ENCODE measurements at regions not wholly inside any gene's neighbourhood (a gene's known extent, or its start where the extent isn't known, plus 50 kb on each side); places are given as distances from the start of the nearest gene placed in this dataset.

- Mint-ChIP-seq H3K36me3 (peaks cover 0 to 5% of the 10 kb centered on the region in 2 donors), H3K9me3 (peaks cover 8 to 13% of the 10 kb centered on the region in 2 donors), H3K27ac (peak overlapping the region in 1 of 2 donors; percentile 14)
- DNase-seq (ENCODE audit: low spot score in 2 of 2) (no peak), ATAC-seq (peak in 1 of 2 donors; percentile 46)
Observed at GRCh38 chr14:49480979-49481498, 105.1 kb downstream of the RPS29 start.

- Mint-ChIP-seq H3K36me3 (peaks cover 0 to 5% of the 10 kb centered on the region in 2 donors), H3K27ac (peak overlapping the region in 1 of 2 donors; percentile 14), H3K9me3 (peaks cover 8 to 13% of the 10 kb centered on the region in 2 donors)
- ATAC-seq (no peak), DNase-seq (ENCODE audit: low spot score in 2 of 2) (no peak)
Observed at GRCh38 chr14:49480053-49480760, 106.0 kb downstream of the RPS29 start.

- H3K36me3 Mint-ChIP-seq, result peaks cover 0 to 5% of the 10 kb centered on the region in 2 donors
- no peak for DNase-seq (ENCODE audit: low spot score in 2 of 2)
- peaks cover 8 to 13% of the 10 kb centered on the region in 2 donors for H3K9me3 Mint-ChIP-seq
- no peak overlapping the region for H3K27ac Mint-ChIP-seq
- ATAC-seq, result no peak
Observed at GRCh38 chr14:49479432-49479831, 106.7 kb downstream of the RPS29 start.

- peaks cover 0 to 5% of the 10 kb centered on the region in 2 donors for H3K36me3 Mint-ChIP-seq
Observed at GRCh38 chr14:49478784-49479183, 107.4 kb downstream of the RPS29 start.

GRCh38 chr14:49467091-49467490, 119.1 kb downstream of the RPS29 start:
- DNase-seq (ENCODE audit: low spot score in 2 of 2) (no peak), ATAC-seq (no peak)
- Mint-ChIP-seq H3K36me3 (no peaks in the 10 kb centered on the region), H3K9me3 (no peaks in the 10 kb centered on the region), H3K27ac (no peak overlapping the region)

More at GRCh38 chr14:49478784-49479183, 107.4 kb downstream of the RPS29 start:
- DNase-seq (ENCODE audit: low spot score in 2 of 2) (no peak), ATAC-seq (no peak)
- Mint-ChIP-seq H3K27ac (no peak overlapping the region), H3K9me3 (peaks cover 8 to 13% of the 10 kb centered on the region in 2 donors)

- H3K27ac Mint-ChIP-seq, result no peak overlapping the region
- ATAC-seq, result no peak
- no peak for DNase-seq (ENCODE audit: low spot score in 2 of 2)
- no peaks in the 10 kb centered on the region for H3K36me3 Mint-ChIP-seq
- H3K9me3 Mint-ChIP-seq, result no peaks in the 10 kb centered on the region
Observed at GRCh38 chr14:49464885-49465284, 121.3 kb downstream of the RPS29 start.

GRCh38 chr14:49463146-49463545, 123.0 kb downstream of the RPS29 start:
- DNase-seq (ENCODE audit: low spot score in 2 of 2), result no peak
- Mint-ChIP-seq H3K27ac (no peak overlapping the region), H3K9me3 (no peaks in the 10 kb centered on the region), H3K36me3 (no peaks in the 10 kb centered on the region)
- ATAC-seq, result no peak

GRCh38 chr14:49461529-49462401, 124.4 kb downstream of the RPS29 start:
- Mint-ChIP-seq H3K27ac (no peak overlapping the region), H3K9me3 (no peaks in the 10 kb centered on the region), H3K36me3 (no peaks in the 10 kb centered on the region)
- peak in 1 of 2 donors; percentile 67 for DNase-seq (ENCODE audit: low spot score in 2 of 2)
- ATAC-seq, result peak; percentile 89

GRCh38 chr14:49460662-49461061, 125.5 kb downstream of the RPS29 start:
- ATAC-seq, result no peak
- H3K9me3 Mint-ChIP-seq, result no peaks in the 10 kb centered on the region
- no peaks in the 10 kb centered on the region for H3K36me3 Mint-ChIP-seq
- no peak for DNase-seq (ENCODE audit: low spot score in 2 of 2)
- no peak overlapping the region for H3K27ac Mint-ChIP-seq

GRCh38 chr14:49456589-49456988, 129.6 kb downstream of the RPS29 start:
- DNase-seq (ENCODE audit: low spot score in 2 of 2), result no peak
- Mint-ChIP-seq H3K27ac (no peak overlapping the region), H3K36me3 (no peaks in the 10 kb centered on the region), H3K9me3 (no peaks in the 10 kb centered on the region)
- ATAC-seq, result no peak

- peaks cover 6 to 7% of the 10 kb centered on the region in 2 donors for H3K36me3 Mint-ChIP-seq
- H3K9me3 Mint-ChIP-seq, result peaks cover 4 to 7% of the 10 kb centered on the region in 2 donors
- no peak overlapping the region for H3K27ac Mint-ChIP-seq
- ATAC-seq (no peak), DNase-seq (ENCODE audit: low spot score in 2 of 2) (no peak)
Observed at GRCh38 chr14:49451938-49452337, 134.2 kb downstream of the RPS29 start.

GRCh38 chr14:49449749-49450148, 136.4 kb downstream of the RPS29 start:
- no peak for ATAC-seq
- H3K27ac Mint-ChIP-seq, result no peak overlapping the region
- H3K36me3 Mint-ChIP-seq, result peaks cover 6 to 7% of the 10 kb centered on the region in 2 donors
- no peak for DNase-seq (ENCODE audit: low spot score in 2 of 2)
- H3K9me3 Mint-ChIP-seq, result peaks cover 4 to 7% of the 10 kb centered on the region in 2 donors

GRCh38 chr14:49447540-49448107, 138.6 kb downstream of the RPS29 start:
- no peak overlapping the region for H3K27ac Mint-ChIP-seq
- H3K9me3 Mint-ChIP-seq, result peaks cover 4 to 7% of the 10 kb centered on the region in 2 donors
- DNase-seq (ENCODE audit: low spot score in 2 of 2) (no peak), ATAC-seq (no peak)
- peaks cover 6 to 7% of the 10 kb centered on the region in 2 donors for H3K36me3 Mint-ChIP-seq

- DNase-seq (ENCODE audit: low spot score in 2 of 2) (no peak), ATAC-seq (no peak)
- H3K27ac Mint-ChIP-seq, result no peak overlapping the region
- peaks cover 6 to 7% of the 10 kb centered on the region in 2 donors for H3K36me3 Mint-ChIP-seq
- peaks cover 4 to 7% of the 10 kb centered on the region in 2 donors for H3K9me3 Mint-ChIP-seq
Observed at GRCh38 chr14:49446801-49447200, 139.4 kb downstream of the RPS29 start.

GRCh38 chr14:49438256-49438770, 147.9 kb downstream of the RPS29 start:
- ATAC-seq (no peak), DNase-seq (ENCODE audit: low spot score in 2 of 2) (no peak)
- H3K9me3 Mint-ChIP-seq, result peaks cover under 1 to 9% of the 10 kb centered on the region in 2 donors
- H3K36me3 Mint-ChIP-seq, result peaks cover 1 to 5% of the 10 kb centered on the region in 2 donors
- no peak overlapping the region for H3K27ac Mint-ChIP-seq

GRCh38 chr14:49428076-49428475, 158.1 kb downstream of the RPS29 start:
- ATAC-seq (no peak), DNase-seq (ENCODE audit: low spot score in 2 of 2) (no peak)
- Mint-ChIP-seq H3K36me3 (peaks cover 27 to 32% of the 10 kb centered on the region in 2 donors), H3K27ac (no peak overlapping the region), H3K9me3 (peaks cover 23 to 34% of the 10 kb centered on the region in 2 donors)
